ENCODE measurements at regions not wholly inside any gene's neighbourhood (a gene's known extent, or its start where the extent isn't known, plus 50 kb on each side); places are given as distances from the start of the nearest gene placed in this dataset.

DNA sequence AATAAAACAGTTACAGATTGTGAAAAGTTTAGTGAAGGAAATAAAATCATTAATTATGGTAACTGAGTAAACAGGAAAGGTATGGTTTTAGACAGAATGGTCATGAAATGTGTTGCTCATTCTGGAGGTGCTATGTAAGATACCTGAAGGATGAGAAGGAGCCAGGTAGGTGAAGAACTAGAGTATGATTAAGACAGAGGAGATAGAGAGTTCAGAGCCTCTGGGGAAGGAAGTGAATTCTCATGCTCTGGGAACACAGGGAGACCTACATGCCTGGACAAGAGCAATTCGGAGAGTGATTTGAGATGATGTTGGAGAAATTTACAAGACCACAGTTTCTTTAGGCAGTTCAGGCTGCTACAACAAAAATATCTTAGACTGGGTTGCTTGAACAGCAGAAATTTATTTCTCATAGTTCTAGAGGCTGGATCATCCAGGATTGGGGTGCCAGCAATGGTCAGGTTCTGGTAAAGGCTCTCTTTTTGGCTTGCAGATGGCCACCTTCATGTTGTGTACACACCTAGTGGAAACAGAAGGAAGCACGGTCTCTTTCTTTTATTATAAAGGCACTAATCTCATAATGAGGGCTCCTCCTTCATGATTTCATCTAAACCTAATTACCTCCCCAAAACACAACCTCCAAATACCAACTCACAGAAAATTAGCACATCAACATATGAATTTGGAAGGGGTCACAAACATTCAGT lies 1416.1 kb downstream of the PCDH7 start:
- Histone ChIP-seq H3K27ac (ENCODE audit: low read length) (no peak overlapping the region), H3K27me3 (ENCODE audit: control insufficient read depth, insufficient read depth, low read length) (no peaks in the 10 kb centered on the region), H3K36me3 (ENCODE audit: control insufficient read depth, insufficient read depth, low read length) (no peaks in the 10 kb centered on the region), H3K4me1 (ENCODE audit: control insufficient read depth, insufficient read depth, low read length) (no peaks in the 10 kb centered on the region), H3K9me3 (ENCODE audit: control insufficient read depth, insufficient read depth, low read depth, low read length) (no peaks in the 10 kb centered on the region), H3K4me3 (ENCODE audit: low read depth in 2 of 2, low read length in 2 of 2) (no peak overlapping the region)
- no TSS peak for BruUV-seq (replicated peaks)
- DNase-seq (ENCODE audit: low read depth, low spot score) (no peak), ATAC-seq (no peak)
- in situ Hi-C loops (cut with HindIII; ENCODE audit: low pct_unique_long_range_greater_than_20kb, low sequenced_read_pairs) (no loop called here), intact Hi-C loops (cut with micrococcal nuclease; ENCODE audit: unreplicated experiment) (no loop called here)
- TF ChIP-seq SIN3A (IDR thresholded peaks at IDR 0.05; ENCODE audit: borderline replicate concordance, insufficient read depth, low read depth, low read length) = no peak
- TF ChIP-seq REST (IDR thresholded peaks at IDR 0.05; ENCODE audit: insufficient read depth in 1 of 2, low read depth in 2 of 2, low read length in 1 of 2) = no peak
- no peak for TF ChIP-seq TCF7L2 (IDR thresholded peaks at IDR 0.05; ENCODE audit: low read depth, low read length)
- TF ChIP-seq, protein P1, sequence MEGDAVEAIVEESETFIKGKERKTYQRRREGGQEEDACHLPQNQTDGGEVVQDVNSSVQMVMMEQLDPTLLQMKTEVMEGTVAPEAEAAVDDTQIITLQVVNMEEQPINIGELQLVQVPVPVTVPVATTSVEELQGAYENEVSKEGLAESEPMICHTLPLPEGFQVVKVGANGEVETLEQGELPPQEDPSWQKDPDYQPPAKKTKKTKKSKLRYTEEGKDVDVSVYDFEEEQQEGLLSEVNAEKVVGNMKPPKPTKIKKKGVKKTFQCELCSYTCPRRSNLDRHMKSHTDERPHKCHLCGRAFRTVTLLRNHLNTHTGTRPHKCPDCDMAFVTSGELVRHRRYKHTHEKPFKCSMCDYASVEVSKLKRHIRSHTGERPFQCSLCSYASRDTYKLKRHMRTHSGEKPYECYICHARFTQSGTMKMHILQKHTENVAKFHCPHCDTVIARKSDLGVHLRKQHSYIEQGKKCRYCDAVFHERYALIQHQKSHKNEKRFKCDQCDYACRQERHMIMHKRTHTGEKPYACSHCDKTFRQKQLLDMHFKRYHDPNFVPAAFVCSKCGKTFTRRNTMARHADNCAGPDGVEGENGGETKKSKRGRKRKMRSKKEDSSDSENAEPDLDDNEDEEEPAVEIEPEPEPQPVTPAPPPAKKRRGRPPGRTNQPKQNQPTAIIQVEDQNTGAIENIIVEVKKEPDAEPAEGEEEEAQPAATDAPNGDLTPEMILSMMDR (IDR thresholded peaks at IDR 0.05) = no peak
- TF ChIP-seq POLR2AphosphoS5 (IDR thresholded peaks at IDR 0.05; ENCODE audit: low read depth, low read length) = no peak
- ChIA-PET POLR2A (no interaction called here), CTCF (no interaction called here)

GRCh38 chr4:32140636-32141035 lies 1420.5 kb downstream of the PCDH7 start:
- no peak overlapping the region for H3K4me3 ChIP-seq (ENCODE audit: low read depth in 2 of 2, low read length in 2 of 2)
- H3K27ac ChIP-seq (ENCODE audit: low read length) = no peak overlapping the region
- H3K4me1 ChIP-seq (ENCODE audit: control insufficient read depth, insufficient read depth, low read length) = no peaks in the 10 kb centered on the region
- DNase-seq (ENCODE audit: low read depth, low spot score) (no peak), ATAC-seq (no peak)
- CTCF ChIA-PET = interaction anchor here (0.6 kb wide), 1 partner anchor 1541 kb away, joined by 3 read pairs; no protein-coding TSS in a partner anchor
- POLR2A ChIA-PET = no interaction called here
- in situ Hi-C loops (cut with HindIII; ENCODE audit: low pct_unique_long_range_greater_than_20kb, low sequenced_read_pairs) = no loop called here
- no peaks in the 10 kb centered on the region for H3K27me3 ChIP-seq (ENCODE audit: control insufficient read depth, insufficient read depth, low read length)
- BruUV-seq (replicated peaks) = no TSS peak
- no peaks in the 10 kb centered on the region for H3K36me3 ChIP-seq (ENCODE audit: control insufficient read depth, insufficient read depth, low read length)
- intact Hi-C loops (cut with micrococcal nuclease; ENCODE audit: unreplicated experiment) = no loop called here
- TF ChIP-seq TCF7L2 (IDR thresholded peaks at IDR 0.05; ENCODE audit: low read depth, low read length) = no peak
- TF ChIP-seq SIN3A (IDR thresholded peaks at IDR 0.05; ENCODE audit: borderline replicate concordance, insufficient read depth, low read depth, low read length) = no peak
- no peak for TF ChIP-seq REST (IDR thresholded peaks at IDR 0.05; ENCODE audit: insufficient read depth in 1 of 2, low read depth in 2 of 2, low read length in 1 of 2)
- no peak for TF ChIP-seq POLR2AphosphoS5 (IDR thresholded peaks at IDR 0.05; ENCODE audit: low read depth, low read length)
- TF ChIP-seq, protein P1 (IDR thresholded peaks at IDR 0.05) = no peak
- H3K9me3 ChIP-seq (ENCODE audit: control insufficient read depth, insufficient read depth, low read depth, low read length) = no peaks in the 10 kb centered on the region

Data from Panc1 (cell line).